ENCODE measurements at regions not wholly inside any gene's neighbourhood (a gene's known extent, or its start where the extent isn't known, plus 50 kb on each side); places are given as distances from the start of the nearest gene placed in this dataset.

- no TSS peak for BruUV-seq (replicated peaks)
- Histone ChIP-seq H3K36me3 (ENCODE audit: control insufficient read depth, insufficient read depth, low read length) (no peaks in the 10 kb centered on the region), H4K20me1 (replicated peaks; ENCODE audit: control insufficient read depth, insufficient read depth, low read length) (no peaks in the 10 kb centered on the region), H3K9me3 (replicated peaks; ENCODE audit: control insufficient read depth, insufficient read depth, low read depth, low read length) (no peaks in the 10 kb centered on the region), H3K9ac (ENCODE audit: insufficient read depth in 1 of 2, low read depth in 2 of 2, low read length in 2 of 2) (no peak overlapping the region), H3K4me3 (no peak overlapping the region), H3K79me2 (ENCODE audit: control insufficient read depth, insufficient read depth, low read length) (no peaks in the 10 kb centered on the region), H3K27me3 (ENCODE audit: control insufficient read depth in 2 of 2, insufficient read depth in 2 of 2, low read length in 2 of 2) (no peaks in the 10 kb centered on the region), H3K27ac (ENCODE audit: extremely low read depth, low read depth, low read length) (no peak overlapping the region), H2AFZ (ENCODE audit: low read depth, low read length) (no peak overlapping the region), H3K4me2 (ENCODE audit: insufficient read depth, low read length) (no peak overlapping the region), H3K4me1 (replicated peaks in 1 of 2; ENCODE audit: control insufficient read depth in 2 of 2, insufficient read depth in 2 of 2, low read length in 2 of 2) (no peaks in the 10 kb centered on the region), H3K9me1 (ENCODE audit: control insufficient read depth, insufficient read depth, low read length) (no peaks in the 10 kb centered on the region)
- ATAC-seq (no peak), FAIRE-seq (no peak), DNase-seq (ENCODE audit: extremely low read depth in 1 of 4, low spot score in 3 of 4) (no peak)
- intact Hi-C loops (cut with micrococcal nuclease): no loop called here
- POLR2A ChIA-PET: no interaction called here
- in situ Hi-C loops (cut with MboI): no loop called here
- CTCF ChIA-PET (ENCODE audit: low intra/inter-chr PET ratio): no interaction called here
- whole genome bisulfite sequencing (ENCODE audit: insufficient coverage, low coverage, missing lambda C conversion rate): 8% methylated on average over 5 of the region's 5 CpGs
- TF ChIP-seq HDAC8 (tag; IDR thresholded peaks at IDR 0.05): no peak
- TF ChIP-seq ESRRB (CRISPR knock-in tag; IDR thresholded peaks at IDR 0.05; ENCODE audit: borderline replicate concordance): no peak
- TF ChIP-seq RBM34 (IDR thresholded peaks at IDR 0.05; ENCODE audit: borderline replicate concordance, insufficient read depth, low read length): no peak
- no peak for TF ChIP-seq E2F3 (CRISPR knock-in tag; IDR thresholded peaks at IDR 0.05)
- TF ChIP-seq ESRRA (IDR thresholded peaks at IDR 0.05; ENCODE audit: borderline replicate concordance, low read depth): no peak
- TF ChIP-seq TCF3 (CRISPR knock-in tag; IDR thresholded peaks at IDR 0.05): no peak
- no peak for TF ChIP-seq CC2D1A (IDR thresholded peaks at IDR 0.05)
- no peak for TF ChIP-seq HDAC6 (IDR thresholded peaks at IDR 0.05; ENCODE audit: low read depth, low read length)
- TF ChIP-seq TCF15 (CRISPR knock-in tag; IDR thresholded peaks at IDR 0.05): no peak
- no peak for TF ChIP-seq POLR2G (IDR thresholded peaks at IDR 0.05; ENCODE audit: low read depth, low read length)
- TF ChIP-seq EP300 (IDR thresholded peaks at IDR 0.05; ENCODE audit: low read length): no peak
- no peak for TF ChIP-seq SIX5 (IDR thresholded peaks at IDR 0.05; ENCODE audit: borderline replicate concordance in 1 of 2, insufficient read depth in 1 of 2, low read depth in 1 of 2, low read length in 2 of 2)
- no peak for TF ChIP-seq SRSF3 (IDR thresholded peaks at IDR 0.05; ENCODE audit: insufficient read depth, low read length)
- no peak for TF ChIP-seq HDAC2 (IDR thresholded peaks at IDR 0.05)
- TF ChIP-seq SIN3B (IDR thresholded peaks at IDR 0.05; ENCODE audit: low read depth): no peak
These were observed 141.6 kb downstream of the CDRT15L2 start for GRCh38 chr17:20721171-20721570.
